Sigmoid colon (tissue), 4 donors: ENCODE measurements at regions not wholly inside any gene's neighbourhood (a gene's known extent, or its start where the extent isn't known, plus 50 kb on each side); places are given as distances from the start of the nearest gene placed in this dataset.

Source experiments
- CTCF ChIP-seq, 4 experiments: fragments of 450-650 bp in 3 of 4; fragments of 200-600 bp in 1 of 4; IDR thresholded peaks; one replicate each; pipeline ENCODE4 v1.5.1; 2016 to 2019; ENCODE audit warnings: antibody characterized with exemption in 4 of 4, mild to moderate bottlenecking in 3 of 4, moderate library complexity in 2 of 4
- EP300 ChIP-seq, 4 donors: sonication (generic); formaldehyde crosslinking; IDR thresholded peaks; one replicate each; pipeline ENCODE4 v1.6.1; 2017; ENCODE audit warnings: antibody characterized with exemption in 4 of 4
- POLR2A ChIP-seq, 2 donors: fragments of 450-650 bp; IDR thresholded peaks; one replicate each; pipeline ENCODE4 v1.6.1; 2016; ENCODE audit warnings: antibody characterized with exemption in 2 of 2, mild to moderate bottlenecking in 2 of 2, moderate library complexity in 2 of 2
- POLR2AphosphoS5 ChIP-seq, 4 donors: sonication (generic); formaldehyde crosslinking; IDR thresholded peaks; one replicate each; pipeline ENCODE4 v1.6.1; 2017; ENCODE audit warnings: antibody characterized with exemption in 4 of 4

GRCh38 chr16:54540525-54541180 lies 254.1 kb upstream of the IRX3 start:
- TF ChIP-seq CTCF (IDR thresholded peaks at IDR 0.05) (no peak), POLR2A (IDR thresholded peaks at IDR 0.05) (no peak), EP300 (IDR thresholded peaks at IDR 0.05) (no peak), POLR2AphosphoS5 (IDR thresholded peaks at IDR 0.05) (no peak)
